Epithelial cell of proximal tubule (primary cell): ENCODE measurements at regions not wholly inside any gene's neighbourhood (a gene's known extent, or its start where the extent isn't known, plus 50 kb on each side); places are given as distances from the start of the nearest gene placed in this dataset.
"Not testable (repeated sequence)": the region's sequence is repeated elsewhere in the genome, so short reads cannot be mapped to it uniquely, and the experiment has no call there.

Experiments used
- DNase-seq: peaks from one replicate; pipeline ENCODE4 v3.0.0-alpha.2; 2011; ENCODE audit warnings: low read depth
- H3K4me3 ChIP-seq: 2 replicates; pipeline ENCODE4 v1.5.1; 2011; ENCODE audit warnings: low read depth, mild to moderate bottlenecking, low read length
- TF ChIP-seq, protein P1 (sequence below): conservative IDR thresholded peaks from 2 replicates; pipeline ENCODE4 v1.5.1; 2012; ENCODE audit warnings: low read depth, mild to moderate bottlenecking, low read length

DNA sequence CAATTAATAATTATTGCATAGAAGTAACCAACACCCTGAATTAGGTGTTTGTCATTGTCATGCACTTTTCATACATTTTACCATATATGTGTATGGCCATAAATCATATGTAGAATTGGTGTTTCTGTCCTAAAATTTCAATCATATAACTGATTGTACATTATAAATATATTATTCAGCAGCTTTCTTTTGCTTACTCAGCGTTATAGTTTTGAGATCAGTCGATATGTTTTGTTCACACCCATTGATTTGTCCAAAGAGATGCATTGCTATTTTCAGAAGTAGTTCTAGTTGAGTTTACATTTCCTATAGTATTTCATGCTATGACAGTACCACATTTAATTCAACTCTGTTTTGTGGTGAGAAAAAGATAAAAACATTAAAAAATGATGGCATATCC lies 50.5 kb upstream of the PARP4 start:
- H3K4me3 ChIP-seq = no peak overlapping the region
- TF ChIP-seq, protein P1, sequence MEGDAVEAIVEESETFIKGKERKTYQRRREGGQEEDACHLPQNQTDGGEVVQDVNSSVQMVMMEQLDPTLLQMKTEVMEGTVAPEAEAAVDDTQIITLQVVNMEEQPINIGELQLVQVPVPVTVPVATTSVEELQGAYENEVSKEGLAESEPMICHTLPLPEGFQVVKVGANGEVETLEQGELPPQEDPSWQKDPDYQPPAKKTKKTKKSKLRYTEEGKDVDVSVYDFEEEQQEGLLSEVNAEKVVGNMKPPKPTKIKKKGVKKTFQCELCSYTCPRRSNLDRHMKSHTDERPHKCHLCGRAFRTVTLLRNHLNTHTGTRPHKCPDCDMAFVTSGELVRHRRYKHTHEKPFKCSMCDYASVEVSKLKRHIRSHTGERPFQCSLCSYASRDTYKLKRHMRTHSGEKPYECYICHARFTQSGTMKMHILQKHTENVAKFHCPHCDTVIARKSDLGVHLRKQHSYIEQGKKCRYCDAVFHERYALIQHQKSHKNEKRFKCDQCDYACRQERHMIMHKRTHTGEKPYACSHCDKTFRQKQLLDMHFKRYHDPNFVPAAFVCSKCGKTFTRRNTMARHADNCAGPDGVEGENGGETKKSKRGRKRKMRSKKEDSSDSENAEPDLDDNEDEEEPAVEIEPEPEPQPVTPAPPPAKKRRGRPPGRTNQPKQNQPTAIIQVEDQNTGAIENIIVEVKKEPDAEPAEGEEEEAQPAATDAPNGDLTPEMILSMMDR = no peak
- no peak for DNase-seq

DNA sequence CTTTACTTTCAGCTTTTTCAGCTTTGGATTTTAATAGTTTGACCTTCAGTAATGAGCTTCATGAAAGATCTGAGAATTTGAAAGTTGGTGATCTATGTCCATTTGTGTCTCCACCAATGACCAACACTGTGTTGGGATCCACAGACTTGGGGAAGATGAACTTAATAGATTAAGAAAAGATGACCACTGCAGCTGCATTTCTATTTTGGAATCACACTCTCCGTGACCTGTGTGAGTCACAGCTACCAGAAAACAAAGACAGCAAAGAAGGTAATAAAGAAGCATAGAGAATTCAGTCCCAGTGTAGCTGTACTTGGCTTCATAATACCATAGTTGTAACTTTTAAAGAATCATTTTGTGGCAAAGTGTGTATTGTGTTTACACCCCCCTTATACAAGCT lies 51.4 kb upstream of the PARP4 start:
- not testable (repeated sequence) for DNase-seq

DNA sequence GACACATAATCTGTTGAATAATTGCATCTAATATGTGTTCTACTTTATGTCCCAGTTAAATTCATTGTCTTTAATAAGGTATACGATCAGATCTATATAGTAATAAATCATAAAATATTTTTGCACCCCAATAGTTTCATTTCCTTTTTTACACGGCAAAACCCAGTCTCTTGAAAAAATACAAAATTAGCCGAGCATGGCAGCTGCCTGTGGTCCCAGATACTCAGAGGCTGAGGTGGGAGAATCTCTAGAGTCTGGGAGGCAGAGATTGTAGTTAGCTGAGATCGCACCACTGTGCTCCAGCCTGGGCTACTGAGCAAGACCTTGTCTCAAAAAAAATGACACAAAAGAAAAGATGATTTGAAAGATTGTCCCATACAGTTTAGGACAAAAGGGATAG lies 52.3 kb upstream of the PARP4 start:
- DNase-seq = no peak
- H3K4me3 ChIP-seq = no peak overlapping the region
- TF ChIP-seq, protein P1 = no peak

More for the DNA sequence above, 51.4 kb upstream of the PARP4 start:
- not testable (repeated sequence) for H3K4me3 ChIP-seq

DNA sequence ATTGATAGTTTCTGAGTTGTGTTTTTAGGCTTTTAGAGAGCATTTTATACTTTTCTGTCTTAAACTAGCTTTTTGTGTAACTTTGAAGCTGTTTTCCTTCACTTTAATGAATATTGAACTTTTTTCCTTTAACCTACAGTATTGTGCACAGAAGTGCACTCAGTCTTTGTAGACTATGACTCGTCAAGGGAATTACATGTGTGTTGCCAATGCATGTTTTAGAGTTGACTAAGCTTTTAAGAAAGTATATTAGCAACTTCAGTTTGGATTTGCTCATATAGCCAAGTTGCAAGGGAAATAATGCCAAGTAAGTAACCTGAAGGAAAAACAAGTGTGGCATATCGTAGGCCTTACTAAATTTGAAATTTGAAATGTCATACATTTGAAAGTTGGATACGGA lies 55.0 kb upstream of the PARP4 start:
- not testable (repeated sequence) for H3K4me3 ChIP-seq
- DNase-seq = peak; percentile 22

DNA sequence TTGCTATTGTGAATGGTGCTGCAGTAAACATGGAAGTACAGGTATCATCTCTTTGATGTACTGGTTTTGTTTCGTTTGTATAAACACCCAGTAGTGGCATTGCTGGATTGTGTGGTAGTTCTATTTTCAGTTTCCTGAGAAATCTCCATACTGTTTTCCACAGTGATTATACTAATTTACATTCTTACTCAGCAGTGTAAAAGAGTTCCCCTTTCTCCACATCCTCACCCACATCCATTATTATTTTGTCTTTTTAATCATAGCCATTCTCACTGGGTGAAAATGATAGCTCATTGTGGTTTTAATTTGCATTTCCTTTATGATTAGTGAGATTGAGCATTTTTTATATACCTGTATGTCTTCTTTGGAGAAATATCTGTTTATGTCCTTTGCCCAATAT lies 62.3 kb upstream of the PARP4 start:
- H3K4me3 ChIP-seq = no peak overlapping the region
- no peak for DNase-seq
- TF ChIP-seq, protein P1 = no peak

DNA sequence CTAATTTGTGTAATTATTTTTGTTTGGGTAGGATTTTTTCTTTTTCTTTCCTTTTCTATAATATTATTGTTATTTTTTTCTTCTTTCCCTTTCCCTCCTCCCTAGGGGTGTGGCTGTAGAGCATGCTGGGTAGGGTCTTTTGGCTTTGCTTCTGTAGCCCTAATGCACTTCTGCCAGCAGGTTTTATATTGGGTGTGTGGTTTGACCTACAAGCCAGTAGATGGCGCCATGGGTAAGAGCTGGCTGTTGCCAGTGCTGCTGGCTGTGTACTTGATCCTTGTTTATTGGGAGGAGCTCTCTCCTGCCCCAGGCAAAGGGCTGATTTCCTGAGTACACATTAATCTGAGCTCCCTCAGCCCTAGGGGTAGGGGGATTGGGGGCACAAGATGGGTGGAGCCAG lies 67.7 kb upstream of the PARP4 start:
- H3K4me3 ChIP-seq = peak overlapping the region; percentile 49
- TF ChIP-seq, protein P1 = peak; percentile 52
- not testable (repeated sequence) for DNase-seq

DNA sequence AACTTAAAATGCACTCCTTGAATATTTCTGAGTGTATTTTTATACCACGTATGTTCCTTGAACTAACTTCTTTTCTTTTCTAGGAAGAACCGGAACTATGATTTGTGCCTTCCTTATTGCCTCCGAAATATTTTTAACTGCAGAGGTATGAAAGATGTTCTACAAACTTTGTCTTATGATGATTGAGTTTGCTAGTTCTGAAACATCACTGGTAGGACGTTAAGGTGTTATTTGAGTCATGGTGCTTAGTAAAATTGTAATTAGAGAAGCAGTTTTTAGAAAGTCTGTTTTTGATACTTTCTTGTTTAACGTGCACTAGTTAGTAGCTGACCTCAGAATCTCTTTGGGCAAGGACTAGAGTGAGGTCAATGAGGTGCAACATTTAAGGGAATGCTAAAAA lies 69.0 kb upstream of the PARP4 start:
- not testable (repeated sequence) for DNase-seq, H3K4me3 ChIP-seq

DNA sequence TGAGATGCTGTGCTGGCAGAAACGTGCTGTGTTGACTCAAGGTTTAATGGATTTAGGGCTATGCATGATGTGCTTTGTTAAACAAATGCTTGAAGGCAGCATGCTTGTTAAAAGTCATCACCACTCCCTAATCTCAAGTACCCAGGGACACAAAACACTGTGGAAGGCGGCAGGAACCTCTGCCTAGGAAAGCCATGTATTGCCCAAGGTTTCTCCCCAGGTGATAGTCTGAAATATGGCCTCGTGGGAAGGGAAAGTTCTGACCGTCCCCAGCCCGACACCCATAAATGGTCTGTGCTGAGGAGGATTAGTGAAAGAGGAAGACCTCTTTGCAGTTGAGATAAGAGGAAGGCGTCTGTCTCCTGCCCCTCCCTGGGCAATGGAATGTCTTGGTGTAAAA lies 79.1 kb upstream of the PARP4 start:
- not testable (repeated sequence) for DNase-seq, H3K4me3 ChIP-seq

DNA sequence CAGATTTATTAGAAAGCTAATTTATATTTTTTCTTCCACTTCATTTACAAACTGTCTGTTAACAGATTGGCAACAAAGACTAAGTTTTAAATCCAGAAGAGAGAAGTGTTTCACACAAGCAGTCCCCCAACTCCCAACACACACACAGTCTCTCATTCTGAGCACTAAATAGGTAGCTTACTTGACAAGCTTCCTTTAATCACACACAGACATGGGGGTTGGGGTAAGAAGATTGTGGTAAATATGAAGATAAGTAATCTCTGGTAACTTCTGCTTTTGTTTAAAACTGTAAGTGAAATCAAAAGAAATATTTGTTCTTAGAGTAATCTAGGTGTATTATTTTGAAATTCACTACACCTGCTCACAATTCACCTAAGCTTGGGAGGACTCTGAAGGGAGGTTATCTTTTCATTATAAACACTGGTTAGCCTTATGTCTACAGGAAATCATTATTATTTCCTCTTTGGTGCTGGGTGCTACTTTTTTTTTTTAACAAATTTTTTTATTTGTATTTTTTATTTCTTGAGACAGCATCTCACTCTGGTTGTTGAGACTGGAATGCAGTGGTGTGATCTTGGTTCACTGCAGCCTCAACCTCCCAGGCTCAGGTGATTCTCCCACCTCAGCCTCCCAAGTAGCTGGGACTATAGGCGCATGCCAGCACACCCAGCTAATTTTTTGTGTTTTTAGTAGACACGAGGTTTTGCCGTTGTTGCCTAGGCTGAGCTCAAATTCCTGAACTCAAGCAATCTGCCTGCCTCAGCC lies 82.1 kb upstream of the ATP12A start:
- not testable (repeated sequence) for DNase-seq, H3K4me3 ChIP-seq

DNA sequence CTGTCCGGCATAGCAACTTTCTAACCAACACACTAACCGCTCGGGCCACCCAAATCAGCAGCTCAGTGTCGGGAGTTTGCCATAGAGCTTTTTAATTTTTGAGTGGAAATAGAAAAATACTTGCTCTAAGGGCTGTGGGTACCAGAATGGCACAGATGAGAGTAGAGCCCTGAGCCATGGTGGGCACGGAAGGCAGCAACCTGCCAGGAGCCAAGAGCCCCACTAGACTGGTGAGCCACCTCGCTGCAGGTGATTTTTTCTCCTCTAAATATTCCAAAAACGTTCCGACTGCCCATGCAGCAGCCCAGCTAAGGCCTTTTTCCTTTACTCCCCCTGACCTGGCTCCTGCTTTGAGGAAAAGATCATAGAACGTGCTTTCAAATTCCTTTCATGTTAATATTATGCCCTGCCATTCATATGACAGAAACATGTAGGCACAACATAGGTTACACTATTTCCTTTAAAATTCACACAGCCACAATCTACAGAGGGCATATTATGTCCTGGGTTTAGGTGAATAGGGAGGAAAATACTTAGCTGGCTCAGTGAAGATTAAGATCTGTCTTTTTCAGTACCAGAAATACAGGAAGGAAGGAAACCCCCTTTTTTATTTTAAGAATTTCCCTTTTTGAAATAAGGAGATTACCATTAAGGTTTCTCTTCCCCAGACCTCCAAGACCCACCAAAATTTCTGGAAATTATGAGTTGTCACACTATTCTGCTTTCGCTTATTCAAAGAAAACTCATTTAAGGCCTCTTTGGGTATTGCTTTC lies 81.0 kb upstream of the ATP12A start:
- not testable (repeated sequence) for H3K4me3 ChIP-seq, DNase-seq
